PC-3 (cell line): ENCODE measurements at regions not wholly inside any gene's neighbourhood (a gene's known extent, or its start where the extent isn't known, plus 50 kb on each side); places are given as distances from the start of the nearest gene placed in this dataset.

Experiments used
- CTCF ChIP-seq: fragments of 300-600 bp; sonication (generic); conservative IDR thresholded peaks from 2 replicates; pipeline ENCODE4 v1.5.1; 2017; ENCODE audit warnings: antibody characterized with exemption, low read depth, mild to moderate bottlenecking, low read length
- EZH2 ChIP-seq: fragments of 300-600 bp; sonication (generic); IDR thresholded peaks from one replicate; pipeline ENCODE4 v1.6.1; 2017; ENCODE audit warnings: antibody characterized with exemption, mild to moderate bottlenecking, low read length; ENCODE audit not compliant: unreplicated experiment
- EZH2phosphoT487 ChIP-seq: fragments of 300-600 bp; sonication (generic); IDR thresholded peaks from 2 replicates; pipeline ENCODE4 v1.6.1; 2018; ENCODE audit warnings: mild to moderate bottlenecking, antibody characterized with exemption, low read length, borderline replicate concordance

- TF ChIP-seq CTCF (no peak), EZH2phosphoT487 (no peak), EZH2 (no peak)
These were observed 146.1 kb downstream of the LNPK start for GRCh38 chr2:175855794-175856453.
